GM12874 (cell line): ENCODE measurements at regions not wholly inside any gene's neighbourhood (a gene's known extent, or its start where the extent isn't known, plus 50 kb on each side); places are given as distances from the start of the nearest gene placed in this dataset.

ENCODE experiments used
- CTCF ChIP-seq: IDR thresholded peaks from 2 replicates; pipeline ENCODE4 v1.5.1; 2011; ENCODE audit warnings: low read depth, mild to moderate bottlenecking, control low read depth, low read length, moderate library complexity; ENCODE audit not compliant: insufficient read depth

- TF ChIP-seq CTCF: no peak
Observed at GRCh38 chr4:66852843-66853242, 692.5 kb downstream of the CENPC start.

GRCh38 chr4:66849596-66849995 lies 695.7 kb downstream of the CENPC start:
- TF ChIP-seq CTCF: no peak

GRCh38 chr4:66842724-66843088 lies 702.6 kb downstream of the CENPC start:
- TF ChIP-seq CTCF: no peak

GRCh38 chr4:66842026-66842723 lies 703.1 kb downstream of the CENPC start:
- TF ChIP-seq CTCF: no peak

- TF ChIP-seq CTCF: no peak
Observed at GRCh38 chr4:66840178-66840577, 705.1 kb downstream of the CENPC start.

- no peak for TF ChIP-seq CTCF
Observed at GRCh38 chr4:66837279-66837922, 707.9 kb downstream of the CENPC start.

GRCh38 chr4:66829310-66829709 lies 716.0 kb downstream of the CENPC start:
- TF ChIP-seq CTCF: no peak
